MM.1S (cell line): ENCODE measurements at regions not wholly inside any gene's neighbourhood (a gene's known extent, or its start where the extent isn't known, plus 50 kb on each side); places are given as distances from the start of the nearest gene placed in this dataset.

Source experiments
- DNase-seq: peaks from one replicate; pipeline ENCODE4 v3.0.0-alpha.2; 2015
- H2AFZ ChIP-seq: fragments of 300-600 bp; sonication (generic); 2 replicates; pipeline ENCODE4 v1.6.0; 2016; ENCODE audit warnings: antibody characterized with exemption, low read length
- H3F3A ChIP-seq: fragments of 300-600 bp; sonication (generic); 2 replicates; pipeline ENCODE4 v1.6.1; 2016; ENCODE audit warnings: mild to moderate bottlenecking, antibody characterized with exemption, low read length, moderate library complexity, mixed read lengths; ENCODE audit not compliant: insufficient read depth
- H3K27ac ChIP-seq: fragments of 300-600 bp; sonication (generic); 2 replicates; pipeline ENCODE4 v1.5.1; 2016; ENCODE audit warnings: mild to moderate bottlenecking, low read length
- H3K27me3 ChIP-seq: fragments of 300-600 bp; sonication (generic); replicated peaks from 2 replicates; pipeline ENCODE4 v1.6.0; 2016; ENCODE audit warnings: low read length; ENCODE audit not compliant: insufficient read depth
- H3K36me3 ChIP-seq: fragments of 300-600 bp; sonication (generic); replicated peaks from 2 replicates; pipeline ENCODE4 v1.6.1; 2016; ENCODE audit warnings: mild to moderate bottlenecking, low read length, mixed read lengths; ENCODE audit not compliant: insufficient read depth
- H3K4me1 ChIP-seq: fragments of 300-600 bp; sonication (generic); 2 replicates; pipeline ENCODE4 v1.6.1; 2016; ENCODE audit warnings: low read length, mixed read lengths
- H3K4me2 ChIP-seq: fragments of 300-600 bp; sonication (generic); 2 replicates; pipeline ENCODE4 v1.6.0; 2016; ENCODE audit warnings: low read depth, low read length
- H3K4me3 ChIP-seq: fragments of 300-600 bp; sonication (generic); 2 replicates; pipeline ENCODE4 v1.5.1; 2016; ENCODE audit warnings: low read length, mixed read lengths
- H3K79me2 ChIP-seq: fragments of 300-600 bp; sonication (generic); 2 replicates; pipeline ENCODE4 v1.6.1; 2016; ENCODE audit warnings: mixed run types, low read length, mixed read lengths
- H3K9ac ChIP-seq: fragments of 300-600 bp; sonication (generic); 2 replicates; pipeline ENCODE4 v1.6.1; 2016; ENCODE audit warnings: low read length, mixed read lengths
- H3K9me2 ChIP-seq: fragments of 300-600 bp; sonication (generic); replicated peaks from 2 replicates; pipeline ENCODE4 v1.6.1; 2016; ENCODE audit warnings: mild to moderate bottlenecking, low read length, mixed read lengths; ENCODE audit not compliant: insufficient read depth
- H3K9me3 ChIP-seq: fragments of 300-600 bp; sonication (generic); replicated peaks from 2 replicates; pipeline ENCODE4 v1.6.1; 2016; ENCODE audit warnings: mild to moderate bottlenecking, low read length, mixed read lengths; ENCODE audit not compliant: insufficient read depth
- H4K20me1 ChIP-seq: fragments of 300-600 bp; sonication (generic); 2 replicates; pipeline ENCODE4 v1.6.1; 2016; ENCODE audit warnings: mild to moderate bottlenecking, low read length, moderate library complexity, mixed read lengths; ENCODE audit not compliant: insufficient read depth
- EZH2 ChIP-seq: fragments of 300-600 bp; sonication (generic); optimal IDR thresholded peaks from 2 replicates; pipeline ENCODE3; 2017; ENCODE audit warnings: low read depth, mild to moderate bottlenecking, antibody characterized with exemption, low read length, mixed read lengths
- EZH2phosphoT487 ChIP-seq: fragments of 300-600 bp; sonication (generic); IDR thresholded peaks from 2 replicates; pipeline ENCODE4 v1.6.1; 2018; ENCODE audit warnings: antibody characterized with exemption, low read length
- TF ChIP-seq, protein P1 (sequence below): fragments of 300-600 bp; sonication (generic); IDR thresholded peaks from 2 replicates; pipeline ENCODE4 v1.5.1; 2016; ENCODE audit warnings: antibody characterized with exemption, low read length, mixed read lengths

DNA sequence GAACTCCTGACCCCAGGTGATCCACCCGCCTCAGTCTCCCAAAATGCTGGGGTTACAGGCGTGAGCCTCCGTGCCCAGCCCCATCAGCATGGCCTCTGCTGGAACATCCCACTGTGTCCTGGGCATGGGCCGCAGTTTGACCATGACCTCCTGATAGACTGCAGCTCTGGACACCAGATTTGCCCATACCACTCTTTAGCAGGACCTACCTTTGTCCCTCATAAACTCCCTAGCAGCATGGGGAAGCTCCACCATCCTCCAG is 92.6 kb downstream of the MYCN start:
- Histone ChIP-seq H2AFZ (no peak overlapping the region), H3K4me2 (no peak overlapping the region), H3K27me3 (no peaks in the 10 kb centered on the region), H3K79me2 (no peaks in the 10 kb centered on the region), H3F3A (no peaks in the 10 kb centered on the region), H3K9me3 (no peaks in the 10 kb centered on the region), H3K4me3 (no peak overlapping the region), H3K9me2 (no peaks in the 10 kb centered on the region), H4K20me1 (no peaks in the 10 kb centered on the region), H3K36me3 (no peaks in the 10 kb centered on the region), H3K9ac (no peak overlapping the region), H3K4me1 (no peaks in the 10 kb centered on the region), H3K27ac (no peak overlapping the region)
- TF ChIP-seq EZH2 (no peak), EZH2phosphoT487 (no peak)
- TF ChIP-seq, protein P1, sequence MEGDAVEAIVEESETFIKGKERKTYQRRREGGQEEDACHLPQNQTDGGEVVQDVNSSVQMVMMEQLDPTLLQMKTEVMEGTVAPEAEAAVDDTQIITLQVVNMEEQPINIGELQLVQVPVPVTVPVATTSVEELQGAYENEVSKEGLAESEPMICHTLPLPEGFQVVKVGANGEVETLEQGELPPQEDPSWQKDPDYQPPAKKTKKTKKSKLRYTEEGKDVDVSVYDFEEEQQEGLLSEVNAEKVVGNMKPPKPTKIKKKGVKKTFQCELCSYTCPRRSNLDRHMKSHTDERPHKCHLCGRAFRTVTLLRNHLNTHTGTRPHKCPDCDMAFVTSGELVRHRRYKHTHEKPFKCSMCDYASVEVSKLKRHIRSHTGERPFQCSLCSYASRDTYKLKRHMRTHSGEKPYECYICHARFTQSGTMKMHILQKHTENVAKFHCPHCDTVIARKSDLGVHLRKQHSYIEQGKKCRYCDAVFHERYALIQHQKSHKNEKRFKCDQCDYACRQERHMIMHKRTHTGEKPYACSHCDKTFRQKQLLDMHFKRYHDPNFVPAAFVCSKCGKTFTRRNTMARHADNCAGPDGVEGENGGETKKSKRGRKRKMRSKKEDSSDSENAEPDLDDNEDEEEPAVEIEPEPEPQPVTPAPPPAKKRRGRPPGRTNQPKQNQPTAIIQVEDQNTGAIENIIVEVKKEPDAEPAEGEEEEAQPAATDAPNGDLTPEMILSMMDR: no peak
- DNase-seq: no peak

DNA sequence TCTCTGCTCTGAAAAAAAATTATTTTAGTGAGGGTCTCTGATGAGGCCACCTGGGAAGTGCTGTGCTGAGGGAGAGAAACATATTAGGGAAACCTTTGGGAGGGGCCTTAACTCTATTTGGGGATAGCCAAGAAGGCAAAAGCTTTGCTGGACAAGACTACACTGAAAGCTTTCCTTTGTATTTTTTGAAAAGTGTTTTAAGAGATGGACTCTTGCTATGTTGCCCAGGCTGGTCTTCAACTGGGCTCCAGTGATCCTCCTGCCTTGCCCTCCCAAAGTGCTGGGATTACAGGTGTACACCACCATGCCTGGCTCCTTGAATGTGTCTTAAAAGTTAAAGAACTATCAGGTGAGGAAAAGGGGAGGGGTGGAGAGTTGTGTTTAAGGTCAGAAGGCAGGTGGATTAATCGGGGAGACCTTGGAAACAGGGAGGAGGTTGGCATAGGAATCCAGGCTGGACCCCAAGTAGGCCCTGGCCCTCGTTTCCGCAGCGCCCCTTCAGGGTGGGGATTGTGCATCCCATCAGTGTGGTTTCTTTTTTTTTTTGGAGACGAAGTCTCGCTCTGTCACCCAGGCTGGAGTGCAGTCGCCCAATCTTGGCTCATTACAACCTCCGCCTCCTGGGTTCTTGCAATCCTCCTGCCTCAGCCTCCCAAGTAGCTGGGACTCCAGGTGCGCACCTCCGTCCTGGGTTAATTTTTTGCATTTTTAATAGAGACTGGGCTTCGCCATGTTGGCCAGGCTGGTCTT is 92.1 kb downstream of the MYCN start:
- Histone ChIP-seq H3K36me3 (no peaks in the 10 kb centered on the region), H3K9ac (no peak overlapping the region), H3K27me3 (no peaks in the 10 kb centered on the region), H3K9me2 (no peaks in the 10 kb centered on the region), H3K4me1 (no peaks in the 10 kb centered on the region), H3K4me2 (no peak overlapping the region), H3K9me3 (no peaks in the 10 kb centered on the region), H3F3A (no peaks in the 10 kb centered on the region), H3K4me3 (no peak overlapping the region), H3K27ac (no peak overlapping the region), H4K20me1 (no peaks in the 10 kb centered on the region), H2AFZ (no peak overlapping the region), H3K79me2 (no peaks in the 10 kb centered on the region)
- TF ChIP-seq, protein P1: no peak
- TF ChIP-seq EZH2phosphoT487 (no peak), EZH2 (no peak)
- no peak for DNase-seq

DNA sequence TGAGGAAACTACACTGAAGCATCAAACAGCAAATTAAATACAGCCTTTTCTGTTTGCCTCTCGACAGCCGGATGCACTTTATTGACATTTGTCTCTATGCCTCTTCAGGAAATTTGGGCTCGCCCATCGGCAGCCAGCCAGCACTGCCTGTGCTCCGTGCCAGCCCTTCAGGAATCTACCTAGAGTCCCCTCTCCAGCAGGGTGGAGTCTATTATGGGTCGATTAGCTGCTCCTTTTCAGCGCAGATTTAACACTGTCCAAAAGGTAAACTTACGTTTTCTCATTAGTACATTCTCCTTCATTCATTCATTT is 91.5 kb downstream of the MYCN start:
- H3K79me2 ChIP-seq: no peaks in the 10 kb centered on the region
- no peaks in the 10 kb centered on the region for H3K9me3 ChIP-seq
- H3K36me3 ChIP-seq: no peaks in the 10 kb centered on the region
- no peak overlapping the region for H3K9ac ChIP-seq
- no peak overlapping the region for H2AFZ ChIP-seq
- no peaks in the 10 kb centered on the region for H3F3A ChIP-seq
- no peaks in the 10 kb centered on the region for H3K4me1 ChIP-seq
- no peaks in the 10 kb centered on the region for H3K9me2 ChIP-seq
- no peak for DNase-seq
- H3K27me3 ChIP-seq: no peaks in the 10 kb centered on the region
- H3K27ac ChIP-seq: no peak overlapping the region
- no peaks in the 10 kb centered on the region for H4K20me1 ChIP-seq
- no peak overlapping the region for H3K4me3 ChIP-seq
- H3K4me2 ChIP-seq: no peak overlapping the region
- no peak for TF ChIP-seq EZH2phosphoT487
- no peak for TF ChIP-seq EZH2
- TF ChIP-seq, protein P1: no peak
